GM18861 (cell line): ENCODE measurements at regions not wholly inside any gene's neighbourhood (a gene's known extent, or its start where the extent isn't known, plus 50 kb on each side); places are given as distances from the start of the nearest gene placed in this dataset.
"Not testable (repeated sequence)": the region's sequence is repeated elsewhere in the genome, so short reads cannot be mapped to it uniquely, and the experiment has no call there.

Experiments
- ATAC-seq: cut with Tn5 transposase; IDR thresholded peaks from one replicate; pipeline ENCODE4 v1.9.1; 2021; ENCODE audit not compliant: unreplicated experiment

DNA sequence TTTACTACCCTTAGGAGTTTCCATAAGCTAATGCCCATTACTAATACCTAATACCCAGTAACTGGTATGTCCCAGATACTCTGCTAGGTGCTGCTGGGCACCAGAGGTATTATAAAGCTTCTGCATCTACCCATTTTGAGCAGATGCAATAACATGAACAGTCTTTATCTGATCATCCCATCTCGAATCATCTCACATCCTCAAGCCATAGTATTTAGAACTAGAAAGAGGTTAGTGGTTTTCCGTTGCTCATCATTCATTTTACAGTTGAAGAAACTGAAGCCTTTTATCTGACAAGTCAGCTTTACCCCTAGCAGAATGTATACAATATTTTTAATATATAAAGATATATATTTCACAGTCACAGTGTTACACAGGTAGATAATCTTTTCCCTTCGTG is 99.1 kb upstream of the TCF4 start:
- ATAC-seq, result no peak

DNA sequence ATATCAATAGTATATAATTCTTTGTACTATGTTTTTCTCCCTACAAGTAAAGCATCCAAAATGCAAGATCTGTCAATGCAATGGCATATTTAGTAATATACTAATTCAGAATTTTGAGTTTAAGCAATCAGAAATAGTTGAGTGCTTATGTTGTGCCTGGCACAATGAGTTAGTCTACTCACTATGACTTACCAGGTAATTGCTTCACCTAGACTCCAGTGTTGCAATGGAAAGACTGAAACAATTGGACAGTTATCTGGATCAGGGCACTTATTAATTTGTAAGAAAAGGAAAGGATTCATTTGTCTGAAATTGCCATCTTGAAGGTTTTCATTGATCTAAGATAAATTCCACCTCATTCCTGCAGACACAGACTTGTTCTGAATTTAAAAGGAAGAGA is 97.6 kb upstream of the TCF4 start:
- no peak for ATAC-seq

DNA sequence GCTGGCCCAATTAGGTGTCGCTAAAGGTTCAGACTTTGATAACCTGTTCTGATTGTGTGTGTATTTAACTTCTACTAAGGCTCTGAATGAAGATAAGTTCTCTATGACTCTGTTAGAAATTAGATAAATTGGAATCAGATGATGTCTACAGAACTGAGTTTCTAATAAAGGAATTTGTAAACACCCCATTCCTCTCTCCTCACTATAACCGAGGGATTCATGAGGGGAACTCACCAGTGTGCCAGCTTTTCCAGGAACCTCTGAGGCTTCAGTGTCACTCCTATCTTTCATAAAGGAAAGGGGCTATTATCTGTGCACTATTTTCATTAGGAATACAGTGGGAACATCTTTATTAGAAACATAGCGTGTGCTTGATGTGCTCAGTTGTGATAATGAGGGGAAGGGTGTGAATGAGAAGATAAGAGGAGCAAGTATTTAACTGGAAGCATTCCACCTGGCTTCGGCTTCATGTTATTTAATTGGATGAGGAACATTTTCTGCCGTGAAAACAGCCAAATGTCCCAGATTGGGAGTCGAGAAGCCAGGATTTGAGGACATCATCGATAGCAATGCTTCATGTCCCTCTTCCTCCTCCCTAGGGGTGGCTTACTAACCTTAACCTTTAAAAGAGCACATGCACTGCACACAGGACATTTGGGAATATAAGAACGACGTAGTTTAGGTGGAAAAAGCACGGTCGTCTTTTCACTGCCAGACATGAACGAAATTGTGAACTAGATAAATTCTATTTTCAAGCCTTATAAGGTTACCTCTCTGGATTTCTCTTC is 84.8 kb upstream of the TCF4 start:
- no peak for ATAC-seq

DNA sequence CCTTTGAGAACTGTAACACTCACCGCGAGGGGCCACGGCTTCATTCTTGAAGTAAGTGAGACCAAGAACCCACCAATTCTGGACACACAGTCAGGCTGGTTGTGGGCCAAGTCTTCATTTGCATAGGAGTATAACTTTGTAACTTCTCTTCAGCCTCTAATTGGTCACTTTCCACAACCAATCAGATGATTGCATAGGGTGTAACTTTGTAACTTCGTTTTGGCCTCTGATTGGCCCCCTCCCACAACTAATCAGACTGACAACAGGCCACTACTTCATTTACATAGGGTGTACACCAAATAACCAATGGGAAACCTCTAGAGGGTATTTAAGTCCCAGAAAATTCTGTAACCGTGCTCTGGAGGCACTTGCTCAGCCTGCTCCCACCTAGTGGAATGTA is 77.5 kb upstream of the TCF4 start:
- ATAC-seq, result no peak

DNA sequence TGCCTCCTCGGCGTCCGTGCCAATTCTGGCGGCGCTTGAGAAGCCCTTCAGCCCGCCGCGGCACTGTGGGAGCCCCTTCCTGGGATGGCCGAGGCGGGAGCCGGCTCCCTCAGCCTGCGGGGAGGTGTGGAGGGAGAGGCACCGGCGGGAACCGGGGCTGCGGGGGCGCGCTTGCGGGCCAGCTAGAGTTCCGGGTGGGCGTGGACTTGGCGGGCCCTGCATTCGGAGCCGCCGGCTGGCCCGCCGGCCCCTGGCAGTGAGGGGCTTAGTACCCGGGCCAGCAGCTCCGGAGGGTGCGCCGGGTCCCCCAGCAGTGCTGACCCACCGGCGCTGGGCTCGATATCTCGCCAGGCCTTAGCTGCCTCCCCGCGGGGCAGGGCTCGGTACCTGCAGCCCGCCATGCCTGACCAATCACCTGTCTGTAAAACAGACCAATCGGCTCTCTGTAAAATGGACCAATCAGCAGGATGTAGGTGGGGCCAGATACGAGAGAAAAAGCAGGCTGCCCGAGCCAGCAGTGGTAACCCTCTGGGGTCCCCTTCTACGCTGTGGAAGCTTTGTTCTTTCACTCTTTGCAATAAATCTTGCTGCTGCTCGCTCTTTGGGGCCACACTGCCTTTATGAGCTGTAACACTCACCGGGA is 76.9 kb upstream of the TCF4 start:
- not testable (repeated sequence) for ATAC-seq

DNA sequence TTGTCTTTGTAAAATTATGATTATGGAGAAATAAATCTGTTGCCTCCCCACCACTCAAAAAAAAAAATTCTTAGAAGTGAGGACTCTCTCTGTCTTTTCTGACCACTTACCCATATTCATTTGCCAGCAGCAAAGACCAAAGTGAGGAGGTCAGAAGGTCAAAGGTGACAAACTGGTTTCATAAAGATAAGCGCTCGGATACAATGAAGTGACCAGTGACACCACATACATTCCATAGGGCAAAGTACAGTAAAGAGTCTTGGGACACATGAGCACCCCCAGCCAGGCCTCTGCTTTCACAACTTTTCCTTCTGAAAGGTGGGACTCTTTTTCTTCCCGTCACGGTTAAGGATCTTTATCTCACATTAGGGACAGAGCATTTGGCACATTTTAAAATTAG is 75.9 kb upstream of the TCF4 start:
- no peak for ATAC-seq

DNA sequence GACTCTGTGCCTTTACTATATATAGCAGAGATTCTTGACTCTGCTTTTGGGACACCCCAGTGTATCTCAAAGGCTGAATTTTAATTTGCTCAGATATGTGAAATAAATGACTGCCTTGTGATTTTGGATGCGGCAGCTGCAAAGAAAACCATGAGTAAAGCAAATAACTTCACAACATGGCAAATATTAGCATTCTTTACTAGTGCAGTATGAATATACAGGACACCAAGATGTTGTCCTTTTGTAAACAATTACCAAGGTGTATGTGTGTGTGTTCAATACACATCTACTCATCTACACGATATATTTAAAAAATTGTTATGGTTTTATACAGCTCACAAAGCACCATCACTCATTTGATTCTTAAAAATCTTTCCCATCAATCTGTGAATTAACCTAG is 70.6 kb upstream of the TCF4 start:
- ATAC-seq, result no peak

DNA sequence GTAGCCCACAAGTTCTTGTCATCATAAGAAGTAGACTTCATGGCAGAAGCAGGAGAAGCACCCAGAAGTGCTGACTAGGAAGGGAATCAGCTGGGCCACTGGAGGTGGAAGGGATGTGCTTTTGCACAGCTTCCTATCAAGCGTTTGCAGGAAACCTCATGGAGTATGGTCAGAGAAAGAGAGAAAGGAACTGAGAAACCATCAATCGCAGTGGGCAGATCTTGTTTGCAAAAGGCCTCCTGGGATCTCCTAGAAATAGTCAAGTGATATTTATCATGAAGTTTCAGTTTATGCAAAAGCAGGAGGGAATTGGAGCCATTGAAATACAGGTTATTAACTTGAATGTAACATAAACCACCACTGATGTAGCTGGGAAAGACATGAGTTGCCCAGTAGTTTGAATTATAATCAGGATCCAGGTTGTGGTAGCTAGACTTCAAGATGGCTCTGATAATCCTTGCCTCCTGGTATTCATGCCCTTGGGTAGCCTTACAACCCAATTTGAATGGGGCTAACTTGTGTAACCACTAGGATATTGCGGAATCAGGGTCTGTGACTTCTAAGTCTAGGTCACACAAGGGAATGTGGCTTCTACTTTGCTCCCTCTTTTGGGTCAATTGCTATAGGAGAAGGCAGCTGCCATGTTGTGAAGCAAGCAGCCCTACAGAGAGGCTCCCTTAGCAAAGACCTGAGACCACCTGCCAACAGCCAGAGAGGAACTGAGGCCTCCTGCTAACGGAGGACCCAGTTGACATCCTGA is 69.8 kb upstream of the TCF4 start:
- ATAC-seq, result no peak

DNA sequence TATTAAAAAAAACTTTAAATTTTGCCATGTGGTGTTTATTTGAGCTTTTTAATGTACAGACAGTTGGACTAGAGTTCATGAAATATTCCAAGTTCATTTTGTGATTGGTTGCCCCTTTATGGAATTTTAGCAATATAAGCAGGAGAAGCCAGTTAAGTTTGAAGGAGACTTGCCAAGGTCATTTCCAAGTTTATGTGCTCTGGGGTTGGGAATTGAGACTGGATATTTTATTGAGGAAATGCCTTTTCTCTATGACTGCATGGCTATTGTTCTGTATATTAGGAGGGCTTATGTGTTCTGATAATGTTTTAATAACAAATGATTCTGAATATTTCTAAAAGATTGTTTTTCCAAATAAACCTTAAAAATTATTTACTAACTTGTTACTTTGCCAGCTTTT is 67.0 kb upstream of the TCF4 start:
- ATAC-seq, result no peak

DNA sequence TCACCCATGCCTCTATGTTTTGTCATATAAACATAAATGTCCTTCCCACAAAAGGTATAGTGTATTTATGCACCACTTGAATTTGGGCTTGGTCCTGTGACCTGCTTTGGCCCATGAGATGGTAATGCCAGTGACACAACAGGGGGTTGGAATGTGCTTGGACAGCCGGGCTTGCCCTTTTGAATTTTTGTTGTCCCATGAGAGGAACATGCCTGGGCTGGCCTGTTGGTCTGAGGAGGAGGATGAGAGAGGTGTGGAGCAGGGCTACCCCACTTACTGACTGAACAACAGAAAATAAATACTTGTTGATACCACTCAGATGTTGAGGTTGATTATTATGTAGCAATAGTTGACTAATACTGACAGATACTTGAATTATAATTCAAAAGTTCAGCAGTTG is 63.2 kb upstream of the TCF4 start:
- ATAC-seq, result no peak

DNA sequence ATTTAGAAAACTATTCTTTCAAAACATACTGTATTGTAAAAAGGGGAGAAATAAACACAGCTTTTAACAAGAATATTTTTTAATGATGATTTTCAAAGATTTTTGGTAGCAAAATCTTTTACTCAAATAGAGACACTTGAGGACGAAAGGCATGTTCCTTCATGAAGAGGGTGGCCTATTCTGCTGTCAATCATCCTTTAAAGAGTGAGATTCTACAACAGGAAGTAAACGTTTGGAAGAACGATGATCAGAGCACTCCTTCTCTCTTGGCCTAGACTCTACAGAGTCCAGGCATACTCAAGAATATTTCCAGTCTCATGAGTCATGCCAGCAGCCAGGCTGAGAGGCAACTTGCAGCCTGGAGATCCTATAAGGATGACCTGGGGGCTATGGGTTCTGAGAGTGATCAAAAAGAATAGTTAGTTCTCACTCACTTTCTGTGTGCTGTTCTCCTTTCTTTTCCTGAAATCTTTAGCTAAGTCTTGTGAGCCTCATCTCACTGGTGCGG is 62.4 kb upstream of the TCF4 start:
- ATAC-seq, result no peak

DNA sequence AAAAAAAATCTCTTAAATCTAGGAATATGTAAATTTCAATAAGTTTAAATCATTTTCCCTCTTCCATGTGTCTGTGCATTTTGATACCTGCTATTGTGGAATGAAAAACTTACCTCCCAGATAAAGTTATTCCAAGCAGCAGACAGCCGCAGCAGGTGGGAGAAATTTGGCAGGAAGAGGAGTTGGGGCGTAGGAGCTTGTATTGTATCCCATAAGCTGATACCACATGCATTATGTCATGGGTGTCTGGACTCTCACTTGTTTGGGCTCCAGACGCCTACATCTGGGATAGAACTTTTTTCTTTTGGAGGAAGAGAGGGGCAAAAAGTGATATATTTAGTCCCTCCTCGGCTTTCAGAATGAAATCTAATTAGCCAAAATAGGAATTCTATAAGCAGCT is 59.3 kb upstream of the TCF4 start:
- no peak for ATAC-seq

DNA sequence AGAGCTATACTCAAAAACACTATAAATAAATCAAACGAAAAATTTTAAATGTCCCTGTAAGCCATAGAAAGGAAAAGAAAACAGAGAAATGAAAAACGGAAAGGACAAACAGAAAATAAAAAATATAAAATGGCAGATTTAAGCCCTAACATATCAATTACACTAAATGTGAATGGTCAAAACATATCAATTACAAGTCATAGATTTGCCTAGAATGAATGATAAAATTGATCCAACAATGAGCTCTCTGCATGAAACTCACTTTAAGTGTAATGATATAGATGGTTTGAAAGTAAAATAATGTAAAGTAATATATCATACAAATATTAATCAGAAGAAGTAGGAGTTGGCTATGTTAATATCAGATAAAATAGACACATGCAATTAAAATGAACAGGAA is 54.2 kb upstream of the TCF4 start:
- no peak for ATAC-seq

DNA sequence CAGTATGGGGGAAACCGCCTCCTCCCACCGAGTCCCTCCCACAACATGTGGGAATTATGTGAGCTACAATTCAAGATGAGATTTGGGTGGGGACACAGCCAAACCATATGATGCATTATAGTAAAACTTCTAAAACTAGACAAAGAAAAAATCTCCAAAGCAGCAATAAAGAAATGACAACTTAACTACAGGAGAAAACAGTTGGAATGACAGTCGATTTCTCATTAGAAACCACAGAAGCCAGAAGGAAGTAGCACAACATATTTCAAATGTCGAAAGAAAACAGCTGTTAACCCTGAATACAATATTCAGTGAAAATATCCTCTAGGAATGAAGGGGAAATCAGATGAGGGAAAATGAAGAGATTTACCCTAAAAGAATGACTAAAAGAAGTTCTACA is 53.5 kb upstream of the TCF4 start:
- ATAC-seq, result no peak
